Calu3 (cell line): ENCODE measurements at regions not wholly inside any gene's neighbourhood (a gene's known extent, or its start where the extent isn't known, plus 50 kb on each side); places are given as distances from the start of the nearest gene placed in this dataset.
"Not testable (repeated sequence)": the region's sequence is repeated elsewhere in the genome, so short reads cannot be mapped to it uniquely, and the experiment has no call there.

ENCODE experiments used
- BruUV-seq: library from RNA; stranded (reverse); fragments of 400-500 nt; replicated peaks from 2 replicates; lab custom pipeline; 2021; lab: Mats Ljungman, UMichigan
- CTCF ChIA-PET: fragments of 300-600 bp; sonication (Branson Sonifier 250); formaldehyde crosslinking; loops from one replicate; lab custom pipeline; 2022; ENCODE audit warnings: antibody characterized with exemption; lab: Charles Lee
- DNase-seq: peaks from one replicate; pipeline ENCODE4 v3.0.0; 2022
- H3K27ac Mint-ChIP-seq: one replicate; pipeline ENCODE4 v1.8.0; 2022; ENCODE audit warnings: mixed read lengths; ENCODE audit not compliant: unreplicated experiment
- H3K27me3 Mint-ChIP-seq: one replicate; pipeline ENCODE4 v1.8.0; 2022; ENCODE audit warnings: mixed read lengths; ENCODE audit not compliant: unreplicated experiment
- H3K36me3 Mint-ChIP-seq: one replicate; pipeline ENCODE4 v1.8.0; 2022; ENCODE audit warnings: mild to moderate bottlenecking, moderate library complexity, mixed read lengths; ENCODE audit not compliant: insufficient read depth, unreplicated experiment
- H3K4me1 Mint-ChIP-seq: one replicate; pipeline ENCODE4 v1.8.0; 2022; ENCODE audit warnings: mild to moderate bottlenecking, low read depth, mixed read lengths; ENCODE audit not compliant: unreplicated experiment
- H3K4me3 Mint-ChIP-seq: one replicate; pipeline ENCODE4 v1.8.0; 2022; ENCODE audit warnings: mild to moderate bottlenecking, low read depth, moderate library complexity, mixed read lengths; ENCODE audit not compliant: unreplicated experiment
- H3K9me3 Mint-ChIP-seq: one replicate; pipeline ENCODE4 v1.8.0; 2022; ENCODE audit warnings: low read depth, mixed read lengths; ENCODE audit not compliant: unreplicated experiment
- intact Hi-C: fragments of 100-400 bp; cut with micrococcal nuclease; formaldehyde crosslinking; loops from one replicate; pipeline ENCODE4 v1.10.0; 2022; ENCODE audit not compliant: unreplicated experiment
- TF ChIP-seq, protein P1 (sequence below): fragments of 200-600 bp; IDR thresholded peaks from one replicate; pipeline ENCODE4 v1.8.0; 2022; ENCODE audit warnings: antibody characterized with exemption; ENCODE audit not compliant: unreplicated experiment

DNA sequence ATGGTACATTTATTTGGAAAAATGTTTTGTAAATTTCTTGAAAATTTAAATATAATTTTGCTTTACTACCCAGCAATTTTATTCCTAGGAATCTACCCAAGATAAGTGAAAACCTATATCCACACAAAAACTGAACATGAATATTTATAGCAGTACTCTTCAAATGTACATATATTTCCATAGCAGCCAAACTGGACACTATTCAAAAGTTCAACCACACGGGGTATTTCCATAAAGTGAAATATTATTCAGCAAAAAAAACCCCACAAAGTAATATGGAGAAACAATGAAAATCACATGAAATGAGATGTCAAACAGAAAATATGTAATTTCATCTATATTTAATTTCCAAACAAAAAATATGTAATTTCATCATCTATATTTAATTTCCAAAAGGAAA is 1247.6 kb upstream of the TMEFF2 start:
- no peaks in the 10 kb centered on the region for H3K9me3 Mint-ChIP-seq
- intact Hi-C loops, result no loop called here
- TF ChIP-seq, protein P1, sequence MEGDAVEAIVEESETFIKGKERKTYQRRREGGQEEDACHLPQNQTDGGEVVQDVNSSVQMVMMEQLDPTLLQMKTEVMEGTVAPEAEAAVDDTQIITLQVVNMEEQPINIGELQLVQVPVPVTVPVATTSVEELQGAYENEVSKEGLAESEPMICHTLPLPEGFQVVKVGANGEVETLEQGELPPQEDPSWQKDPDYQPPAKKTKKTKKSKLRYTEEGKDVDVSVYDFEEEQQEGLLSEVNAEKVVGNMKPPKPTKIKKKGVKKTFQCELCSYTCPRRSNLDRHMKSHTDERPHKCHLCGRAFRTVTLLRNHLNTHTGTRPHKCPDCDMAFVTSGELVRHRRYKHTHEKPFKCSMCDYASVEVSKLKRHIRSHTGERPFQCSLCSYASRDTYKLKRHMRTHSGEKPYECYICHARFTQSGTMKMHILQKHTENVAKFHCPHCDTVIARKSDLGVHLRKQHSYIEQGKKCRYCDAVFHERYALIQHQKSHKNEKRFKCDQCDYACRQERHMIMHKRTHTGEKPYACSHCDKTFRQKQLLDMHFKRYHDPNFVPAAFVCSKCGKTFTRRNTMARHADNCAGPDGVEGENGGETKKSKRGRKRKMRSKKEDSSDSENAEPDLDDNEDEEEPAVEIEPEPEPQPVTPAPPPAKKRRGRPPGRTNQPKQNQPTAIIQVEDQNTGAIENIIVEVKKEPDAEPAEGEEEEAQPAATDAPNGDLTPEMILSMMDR, result no peak
- CTCF ChIA-PET, result no interaction called here
- no peak overlapping the region for H3K4me3 Mint-ChIP-seq
- H3K27ac Mint-ChIP-seq, result no peak overlapping the region
- H3K36me3 Mint-ChIP-seq, result no peaks in the 10 kb centered on the region
- BruUV-seq, result no TSS peak
- no peak for DNase-seq
- peaks cover 9% of the 10 kb centered on the region for H3K4me1 Mint-ChIP-seq
- no peaks in the 10 kb centered on the region for H3K27me3 Mint-ChIP-seq

DNA sequence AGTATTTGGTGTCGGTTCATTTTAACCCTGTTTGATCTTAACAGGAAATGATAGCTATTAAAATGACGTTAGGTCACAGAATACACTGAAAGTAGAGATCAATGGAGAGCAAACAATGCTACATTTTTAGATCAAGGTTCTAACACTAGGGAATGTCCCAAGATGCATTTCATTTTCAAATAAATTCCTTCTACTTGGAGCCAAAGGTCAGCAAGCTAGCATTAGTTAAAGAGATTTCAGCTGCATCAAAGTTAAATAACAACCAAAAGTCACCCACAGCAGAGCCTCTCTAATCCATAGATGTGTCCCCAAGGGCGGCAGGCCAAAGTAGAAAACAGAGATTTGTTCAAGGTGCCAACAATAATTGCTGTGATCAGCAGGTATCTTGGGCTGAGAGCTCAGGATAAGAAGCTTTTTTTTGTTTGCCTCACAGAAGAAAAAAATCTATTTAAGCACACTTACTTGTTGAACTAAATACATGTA is 1233.6 kb upstream of the TMEFF2 start:
- CTCF ChIA-PET, result no interaction called here
- BruUV-seq, result no TSS peak
- Mint-ChIP-seq H3K4me3 (no peak overlapping the region), H3K27me3 (no peaks in the 10 kb centered on the region), H3K4me1 (peaks cover 9% of the 10 kb centered on the region), H3K27ac (no peak overlapping the region), H3K9me3 (no peaks in the 10 kb centered on the region), H3K36me3 (no peaks in the 10 kb centered on the region)
- intact Hi-C loops, result loop anchor here (5.0 kb wide), 1 partner anchor 149 kb away; no protein-coding TSS in a partner anchor
- TF ChIP-seq, protein P1, result no peak
- peak; percentile 36 for DNase-seq

- H3K9me3 Mint-ChIP-seq, H3K4me1 Mint-ChIP-seq, H3K36me3 Mint-ChIP-seq, DNase-seq, CTCF ChIA-PET, BruUV-seq, H3K27me3 Mint-ChIP-seq, H3K27ac Mint-ChIP-seq, intact Hi-C loops, H3K4me3 Mint-ChIP-seq: not testable (repeated sequence)
Measured at GRCh38 chr2:193412368-193412767, 1217.6 kb upstream of the TMEFF2 start.

- no peak for DNase-seq
- peaks cover 8% of the 10 kb centered on the region for H3K9me3 Mint-ChIP-seq
- no peaks in the 10 kb centered on the region for H3K4me1 Mint-ChIP-seq
- H3K36me3 Mint-ChIP-seq, result no peaks in the 10 kb centered on the region
- no TSS peak for BruUV-seq
- CTCF ChIA-PET, result no interaction called here
- H3K27me3 Mint-ChIP-seq, result no peaks in the 10 kb centered on the region
- intact Hi-C loops, result no loop called here
- no peak overlapping the region for H3K27ac Mint-ChIP-seq
- no peak overlapping the region for H3K4me3 Mint-ChIP-seq
- TF ChIP-seq, protein P1, result no peak
Measured at GRCh38 chr2:193409951-193410350, 1215.2 kb upstream of the TMEFF2 start.

DNA sequence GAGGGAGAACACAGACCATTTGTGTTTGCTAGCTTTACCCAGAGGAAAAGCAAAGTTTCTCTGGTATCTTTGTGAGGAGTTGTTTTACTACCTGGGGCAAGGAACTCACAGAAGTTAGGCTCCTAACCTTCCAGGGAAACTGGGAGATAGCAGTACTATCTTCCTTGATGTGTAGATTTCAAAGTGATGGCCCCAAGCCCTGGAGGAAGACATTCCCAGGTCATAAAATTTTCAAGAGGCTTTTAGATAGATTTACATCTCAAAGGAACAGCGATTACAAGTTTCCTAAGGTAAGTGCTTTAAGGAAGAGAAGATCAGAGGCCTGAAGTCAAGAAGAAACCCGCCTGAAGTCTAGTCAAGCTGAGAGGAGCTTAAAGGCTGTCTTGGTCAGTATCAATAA is 1187.8 kb upstream of the TMEFF2 start:
- TF ChIP-seq, protein P1, result no peak
- Mint-ChIP-seq H3K4me3 (no peak overlapping the region), H3K9me3 (peaks cover 2% of the 10 kb centered on the region), H3K27ac (no peak overlapping the region), H3K27me3 (no peaks in the 10 kb centered on the region), H3K36me3 (no peaks in the 10 kb centered on the region), H3K4me1 (no peaks in the 10 kb centered on the region)
- intact Hi-C loops, result no loop called here
- no TSS peak for BruUV-seq
- CTCF ChIA-PET, result no interaction called here
- no peak for DNase-seq
